Kidney (tissue), 13 donors: ENCODE measurements at regions not wholly inside any gene's neighbourhood (a gene's known extent, or its start where the extent isn't known, plus 50 kb on each side); places are given as distances from the start of the nearest gene placed in this dataset.

Experiments used
- DNase-seq, 5 donors: peaks; one replicate each; pipeline ENCODE4 v3.0.0-alpha.2; 2013 to 2020
- FAIRE-seq: peaks from 2 replicates; lab custom pipeline; 2012; peaks lifted over from hg19 to GRCh38; lab: Jason Lieb, UNC
- H3K27ac ChIP-seq, 2 donors: one replicate each; pipeline ENCODE4 v1.7.0; 2013; ENCODE audit warnings: low read depth in 2 of 2, low read length in 2 of 2, inconsistent platforms in 1 of 2
- H3K27me3 ChIP-seq: one replicate; pipeline ENCODE4 v1.7.1; 2013; ENCODE audit warnings: low read length, inconsistent platforms; ENCODE audit not compliant: control insufficient read depth, insufficient read depth
- H3K36me3 ChIP-seq, 3 donors: one replicate each; pipeline versions ENCODE4 v1.7.0 to v1.7.1; 2013; ENCODE audit warnings: low read length in 3 of 3, control low read depth in 1 of 3, inconsistent platforms in 1 of 3; ENCODE audit not compliant: insufficient read depth in 3 of 3, control insufficient read depth in 2 of 3
- H3K4me1 ChIP-seq, 3 donors: one replicate each; pipeline versions ENCODE4 v1.7.0 to v1.7.1; 2013; ENCODE audit warnings: low read length in 3 of 3, inconsistent platforms in 1 of 3, low read depth in 1 of 3; ENCODE audit not compliant: control insufficient read depth in 2 of 3, insufficient read depth in 2 of 3
- H3K4me3 ChIP-seq, 3 donors: one replicate each; pipeline versions ENCODE4 v1.7.0 to v1.8.1; 2013; ENCODE audit warnings: low read length in 3 of 3, control low read depth in 1 of 3, inconsistent platforms in 1 of 3
- H3K9ac ChIP-seq, 3 donors: one replicate each; pipeline versions ENCODE4 v1.7.0 to v1.7.1; 2013; ENCODE audit warnings: low read length in 3 of 3, control low read depth in 1 of 3, inconsistent platforms in 1 of 3
- H3K9me3 ChIP-seq, 3 donors: one replicate each; pipeline versions ENCODE4 v1.7.0 to v1.7.1; 2013; ENCODE audit warnings: low read length in 3 of 3, control low read depth in 1 of 3, inconsistent platforms in 1 of 3; ENCODE audit not compliant: control insufficient read depth in 2 of 3, insufficient read depth in 1 of 3
- CTCF ChIP-seq: IDR thresholded peaks from 3 replicates; pipeline ENCODE4 v1.5.1; 2012; ENCODE audit warnings: mild to moderate bottlenecking, moderate library complexity, borderline replicate concordance; ENCODE audit not compliant: insufficient read depth; ENCODE audit errors: extremely low read depth
- intact Hi-C: fragments of 100-400 bp; cut with DNase I; formaldehyde crosslinking; loops from one replicate; pipeline ENCODE4 v1.11.1; 2022
- donor health status: control.
- donor health status: control.
- donor health status: control.
- donor health status: control.
- donor health status: control.
- donor health status: DM: yes; HTN: yes; CAD: no.
- donor health status: Normal renal cell carcinoma (clear cell type).

GRCh38 chr9:87122947-87123685, 175.8 kb upstream of the GAS1 start:
- H3K9me3 ChIP-seq: no peaks in the 10 kb centered on the region
- no peaks in the 10 kb centered on the region for H3K36me3 ChIP-seq
- DNase-seq: peak in 1 of 5 donors; percentile 31
- no peak for FAIRE-seq
- H3K4me1 ChIP-seq: peaks cover 0 to 6% (median 4%) of the 10 kb centered on the region in 3 donors
- no peak overlapping the region for H3K9ac ChIP-seq
- TF ChIP-seq CTCF: no peak
- H3K27ac ChIP-seq: no peak overlapping the region
- H3K4me3 ChIP-seq: no peak overlapping the region
- intact Hi-C loops: no loop called here
- no peaks in the 10 kb centered on the region for H3K27me3 ChIP-seq

- H3K36me3 ChIP-seq: no peaks in the 10 kb centered on the region
- intact Hi-C loops: no loop called here
Measured at GRCh38 chr9:87123830-87124229, 176.5 kb upstream of the GAS1 start.

GRCh38 chr9:87125819-87126218, 178.5 kb upstream of the GAS1 start:
- DNase-seq: no peak
- Histone ChIP-seq H3K4me1 (no peaks in the 10 kb centered on the region), H3K27me3 (no peaks in the 10 kb centered on the region), H3K9ac (no peak overlapping the region), H3K9me3 (no peaks in the 10 kb centered on the region), H3K36me3 (no peaks in the 10 kb centered on the region), H3K4me3 (no peak overlapping the region), H3K27ac (no peak overlapping the region)
- no peak for FAIRE-seq
- TF ChIP-seq CTCF: no peak
- intact Hi-C loops: no loop called here

More at GRCh38 chr9:87123830-87124229, 176.5 kb upstream of the GAS1 start:
- no peak for TF ChIP-seq CTCF
- Histone ChIP-seq H3K9me3 (no peaks in the 10 kb centered on the region), H3K27me3 (no peaks in the 10 kb centered on the region), H3K4me1 (peaks cover 0 to 6% (median 4%) of the 10 kb centered on the region in 3 donors), H3K27ac (no peak overlapping the region), H3K9ac (no peak overlapping the region), H3K4me3 (no peak overlapping the region)
- DNase-seq: no peak
- FAIRE-seq: no peak

GRCh38 chr9:87127543-87127942, 180.2 kb upstream of the GAS1 start:
- TF ChIP-seq CTCF: no peak
- H3K9ac ChIP-seq: no peak overlapping the region
- intact Hi-C loops: no loop called here
- H3K9me3 ChIP-seq: peaks cover 0 to 7% (median 3%) of the 10 kb centered on the region in 3 donors
- no peak overlapping the region for H3K4me3 ChIP-seq
- no peak for FAIRE-seq
- H3K36me3 ChIP-seq: no peaks in the 10 kb centered on the region
- DNase-seq: no peak
- no peak overlapping the region for H3K27ac ChIP-seq
- no peaks in the 10 kb centered on the region for H3K4me1 ChIP-seq
- H3K27me3 ChIP-seq: no peaks in the 10 kb centered on the region
